ENCODE measurements at regions not wholly inside any gene's neighbourhood (a gene's known extent, or its start where the extent isn't known, plus 50 kb on each side); places are given as distances from the start of the nearest gene placed in this dataset.
"Not testable (repeated sequence)": the region's sequence is repeated elsewhere in the genome, so short reads cannot be mapped to it uniquely, and the experiment has no call there.

- H3K4me3 ChIP-seq (ENCODE audit: low read length) = not testable (repeated sequence)
- WGBS (ENCODE audit: insufficient coverage, low lambda C conversion rate) = no CpG with 5 or more reads among the region's 12 CpGs
Measured at GRCh38 chr14:106061877-106062500, 535.6 kb downstream of the TMEM121 start.

GRCh38 chr14:106062502-106063272 is 536.3 kb downstream of the TMEM121 start:
- no peaks in the 10 kb centered on the region for H3K27me3 ChIP-seq (ENCODE audit: control insufficient read depth, insufficient read depth, low read length)
- WGBS (ENCODE audit: insufficient coverage, low lambda C conversion rate) = no CpG with 5 or more reads among the region's 4 CpGs
- no peak overlapping the region for H3K4me3 ChIP-seq (ENCODE audit: low read length)
- no peaks in the 10 kb centered on the region for H3K4me1 ChIP-seq (ENCODE audit: control insufficient read depth, insufficient read depth, low read length)
- no peaks in the 10 kb centered on the region for H3K36me3 ChIP-seq (ENCODE audit: control insufficient read depth, insufficient read depth, low read length)
- DNase-seq = no peak
- no peak overlapping the region for H3K27ac ChIP-seq (ENCODE audit: low read length)
- no peaks in the 10 kb centered on the region for H3K9me3 ChIP-seq (ENCODE audit: control insufficient read depth, low read depth, low read length)

More at GRCh38 chr14:106061877-106062500, 535.6 kb downstream of the TMEM121 start:
- DNase-seq; H3K9me3 ChIP-seq (ENCODE audit: control insufficient read depth, low read depth, low read length); H3K4me1 ChIP-seq (ENCODE audit: control insufficient read depth, insufficient read depth, low read length); H3K36me3 ChIP-seq (ENCODE audit: control insufficient read depth, insufficient read depth, low read length); H3K27ac ChIP-seq (ENCODE audit: low read length); H3K27me3 ChIP-seq (ENCODE audit: control insufficient read depth, insufficient read depth, low read length): not testable (repeated sequence)

GRCh38 chr14:106067935-106068334 is 541.6 kb downstream of the TMEM121 start:
- Histone ChIP-seq H3K9me3 (ENCODE audit: control insufficient read depth, low read depth, low read length) (peaks cover 2% of the 10 kb centered on the region), H3K27me3 (ENCODE audit: control insufficient read depth, insufficient read depth, low read length) (no peaks in the 10 kb centered on the region), H3K4me1 (ENCODE audit: control insufficient read depth, insufficient read depth, low read length) (no peaks in the 10 kb centered on the region), H3K27ac (ENCODE audit: low read length) (no peak overlapping the region), H3K36me3 (ENCODE audit: control insufficient read depth, insufficient read depth, low read length) (no peaks in the 10 kb centered on the region), H3K4me3 (ENCODE audit: low read length) (no peak overlapping the region)
- no peak for DNase-seq
- WGBS (ENCODE audit: insufficient coverage, low lambda C conversion rate) = no CpG with 5 or more reads among the region's 2 CpGs

GRCh38 chr14:106069804-106070625 is 543.6 kb downstream of the TMEM121 start:
- DNase-seq = no peak
- Histone ChIP-seq H3K9me3 (ENCODE audit: control insufficient read depth, low read depth, low read length) (peaks cover 2% of the 10 kb centered on the region), H3K27me3 (ENCODE audit: control insufficient read depth, insufficient read depth, low read length) (no peaks in the 10 kb centered on the region), H3K27ac (ENCODE audit: low read length) (no peak overlapping the region), H3K4me3 (ENCODE audit: low read length) (no peak overlapping the region), H3K36me3 (ENCODE audit: control insufficient read depth, insufficient read depth, low read length) (no peaks in the 10 kb centered on the region), H3K4me1 (ENCODE audit: control insufficient read depth, insufficient read depth, low read length) (no peaks in the 10 kb centered on the region)
- WGBS (ENCODE audit: insufficient coverage, low lambda C conversion rate) = 58% methylated on average over 2 of the region's 3 CpGs

GRCh38 chr14:106080922-106081321 is 554.5 kb downstream of the TMEM121 start:
- Histone ChIP-seq H3K4me3 (ENCODE audit: low read length) (no peak overlapping the region), H3K9me3 (ENCODE audit: control insufficient read depth, low read depth, low read length) (no peaks in the 10 kb centered on the region), H3K4me1 (ENCODE audit: control insufficient read depth, insufficient read depth, low read length) (no peaks in the 10 kb centered on the region), H3K27ac (ENCODE audit: low read length) (no peak overlapping the region), H3K36me3 (ENCODE audit: control insufficient read depth, insufficient read depth, low read length) (no peaks in the 10 kb centered on the region), H3K27me3 (ENCODE audit: control insufficient read depth, insufficient read depth, low read length) (no peaks in the 10 kb centered on the region)
- no CpG with 5 or more reads among the region's 4 CpGs for WGBS (ENCODE audit: insufficient coverage, low lambda C conversion rate)
- no peak for DNase-seq

- H3K27me3 ChIP-seq (ENCODE audit: control insufficient read depth, insufficient read depth, low read length); H3K9me3 ChIP-seq (ENCODE audit: control insufficient read depth, low read depth, low read length); H3K4me1 ChIP-seq (ENCODE audit: control insufficient read depth, insufficient read depth, low read length); DNase-seq; H3K36me3 ChIP-seq (ENCODE audit: control insufficient read depth, insufficient read depth, low read length); H3K27ac ChIP-seq (ENCODE audit: low read length); H3K4me3 ChIP-seq (ENCODE audit: low read length): not testable (repeated sequence)
- WGBS (ENCODE audit: insufficient coverage, low lambda C conversion rate) = no CpG with 5 or more reads among the region's 6 CpGs
Measured at GRCh38 chr14:106081721-106082120, 555.3 kb downstream of the TMEM121 start.

GRCh38 chr14:106083082-106083481 is 556.7 kb downstream of the TMEM121 start:
- Histone ChIP-seq H3K4me1 (ENCODE audit: control insufficient read depth, insufficient read depth, low read length) (no peaks in the 10 kb centered on the region), H3K9me3 (ENCODE audit: control insufficient read depth, low read depth, low read length) (no peaks in the 10 kb centered on the region), H3K27me3 (ENCODE audit: control insufficient read depth, insufficient read depth, low read length) (no peaks in the 10 kb centered on the region), H3K4me3 (ENCODE audit: low read length) (no peak overlapping the region), H3K27ac (ENCODE audit: low read length) (no peak overlapping the region), H3K36me3 (ENCODE audit: control insufficient read depth, insufficient read depth, low read length) (no peaks in the 10 kb centered on the region)
- no peak for DNase-seq
- no CpG with 5 or more reads among the region's 2 CpGs for WGBS (ENCODE audit: insufficient coverage, low lambda C conversion rate)

GRCh38 chr14:106087837-106088236 is 561.5 kb downstream of the TMEM121 start:
- Histone ChIP-seq H3K9me3 (ENCODE audit: control insufficient read depth, low read depth, low read length) (no peaks in the 10 kb centered on the region), H3K27me3 (ENCODE audit: control insufficient read depth, insufficient read depth, low read length) (no peaks in the 10 kb centered on the region), H3K27ac (ENCODE audit: low read length) (no peak overlapping the region), H3K4me3 (ENCODE audit: low read length) (no peak overlapping the region), H3K4me1 (ENCODE audit: control insufficient read depth, insufficient read depth, low read length) (no peaks in the 10 kb centered on the region), H3K36me3 (ENCODE audit: control insufficient read depth, insufficient read depth, low read length) (no peaks in the 10 kb centered on the region)
- WGBS (ENCODE audit: insufficient coverage, low lambda C conversion rate) = no CpG with 5 or more reads among the region's 8 CpGs
- DNase-seq = no peak

- H3K27me3 ChIP-seq (ENCODE audit: control insufficient read depth, insufficient read depth, low read length); H3K9me3 ChIP-seq (ENCODE audit: control insufficient read depth, low read depth, low read length); H3K4me3 ChIP-seq (ENCODE audit: low read length); H3K36me3 ChIP-seq (ENCODE audit: control insufficient read depth, insufficient read depth, low read length); H3K4me1 ChIP-seq (ENCODE audit: control insufficient read depth, insufficient read depth, low read length); DNase-seq; H3K27ac ChIP-seq (ENCODE audit: low read length): not testable (repeated sequence)
- no CpG with 5 or more reads among the region's 3 CpGs for WGBS (ENCODE audit: insufficient coverage, low lambda C conversion rate)
Measured at GRCh38 chr14:106088860-106089259, 562.5 kb downstream of the TMEM121 start.

- no peaks in the 10 kb centered on the region for H3K36me3 ChIP-seq (ENCODE audit: control insufficient read depth, insufficient read depth, low read length)
- H3K4me1 ChIP-seq (ENCODE audit: control insufficient read depth, insufficient read depth, low read length) = no peaks in the 10 kb centered on the region
- no peaks in the 10 kb centered on the region for H3K27me3 ChIP-seq (ENCODE audit: control insufficient read depth, insufficient read depth, low read length)
- H3K9me3 ChIP-seq (ENCODE audit: control insufficient read depth, low read depth, low read length) = peaks cover 6% of the 10 kb centered on the region
- no peak overlapping the region for H3K27ac ChIP-seq (ENCODE audit: low read length)
- DNase-seq = no peak
- no peak overlapping the region for H3K4me3 ChIP-seq (ENCODE audit: low read length)
- WGBS (ENCODE audit: insufficient coverage, low lambda C conversion rate) = no CpG with 5 or more reads among the region's 11 CpGs
Measured at GRCh38 chr14:106094654-106095189, 568.3 kb downstream of the TMEM121 start.

All from large intestine (tissue), 3 donors.